OCI-LY3 (cell line): ENCODE measurements at regions not wholly inside any gene's neighbourhood (a gene's known extent, or its start where the extent isn't known, plus 50 kb on each side); places are given as distances from the start of the nearest gene placed in this dataset.

Source experiments
- H2AFZ ChIP-seq: fragments of 200-600, 300-600 bp; shearing (Covaris generic); 2 replicates; pipeline ENCODE4 v1.6.0; 2014; ENCODE audit warnings: antibody characterized with exemption, low read depth, low read length
- H3K27ac ChIP-seq: fragments of 200-600, 300-600 bp; sonication (generic); 2 replicates; pipeline ENCODE4 v1.5.1; 2014; ENCODE audit warnings: mild to moderate bottlenecking, low read length, moderate library complexity, mixed read lengths
- H3K27me3 ChIP-seq: fragments of 200-600, 300-600 bp; sonication (generic); 2 replicates; pipeline ENCODE4 v1.6.1; 2014; ENCODE audit warnings: low read depth, low read length, mixed read lengths
- H3K36me3 ChIP-seq: fragments of 200-600, 300-600 bp; sonication (generic); replicated peaks from 2 replicates; pipeline ENCODE3; 2014; ENCODE audit warnings: low read depth, low read length, mixed read lengths
- H3K4me1 ChIP-seq: fragments of 300-600, 200-600 bp; sonication (generic); 2 replicates; pipeline ENCODE4 v1.6.1; 2014; ENCODE audit warnings: low read length, mixed read lengths
- H3K4me2 ChIP-seq: fragments of 200-600, 300-600 bp; sonication (generic); 2 replicates; pipeline ENCODE4 v1.6.1; 2014; ENCODE audit warnings: low read length, mixed read lengths
- H3K4me3 ChIP-seq: fragments of 300-600, 200-600 bp; sonication (generic); 2 replicates; pipeline ENCODE4 v1.5.1; 2014; ENCODE audit warnings: antibody characterized with exemption, mild to moderate bottlenecking, low read length, moderate library complexity
- H3K79me2 ChIP-seq: fragments of 300-600, 200-600 bp; shearing (Covaris generic); 2 replicates; pipeline ENCODE4 v1.6.1; 2014; ENCODE audit warnings: mild to moderate bottlenecking, low read length, mixed read lengths
- H3K9ac ChIP-seq: fragments of 300-600, 200-600 bp; shearing (Covaris generic); 2 replicates; pipeline ENCODE4 v1.6.0; 2014; ENCODE audit warnings: mild to moderate bottlenecking, low read length, moderate library complexity
- H3K9me3 ChIP-seq: fragments of 200-600, 300-600 bp; shearing (Covaris generic); 2 replicates; pipeline ENCODE4 v1.6.1; 2014; ENCODE audit warnings: low read length, mixed read lengths; ENCODE audit not compliant: insufficient read depth
- H4K20me1 ChIP-seq: fragments of 200-600, 300-600 bp; sonication (generic); 2 replicates; pipeline ENCODE4 v1.6.1; 2016; ENCODE audit warnings: low read length, mixed read lengths; ENCODE audit not compliant: insufficient read depth
- EZH2phosphoT487 ChIP-seq: fragments of 200-600 bp; shearing (Covaris generic); IDR thresholded peaks from 2 replicates; pipeline ENCODE4 v1.6.1; 2018; ENCODE audit warnings: antibody characterized with exemption, mixed run types, low read depth
- TF ChIP-seq, protein P1 (sequence below): fragments of 200-600, 300-600 bp; sonication (generic); IDR thresholded peaks from 2 replicates; pipeline ENCODE4 v1.5.1; 2014; ENCODE audit warnings: antibody characterized with exemption, low read length, low read depth

DNA sequence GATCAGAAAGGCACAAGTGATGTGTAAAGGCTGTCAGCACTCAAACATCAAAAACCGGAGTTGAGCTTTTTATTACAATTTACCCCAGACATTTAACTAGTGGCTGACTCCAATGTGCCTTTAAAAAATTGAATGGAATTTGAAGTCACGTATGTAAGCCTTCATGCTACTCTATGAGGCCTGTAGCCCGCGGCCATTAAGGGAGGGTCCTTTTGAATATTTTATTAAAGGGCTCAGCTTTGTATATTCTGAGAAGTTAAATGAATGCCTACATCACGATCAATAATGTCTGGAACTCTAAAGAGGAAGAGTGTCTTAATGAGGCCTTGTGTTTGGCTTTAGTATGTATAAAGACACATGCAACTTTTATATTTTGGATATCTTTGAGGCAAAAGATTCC is 916.6 kb upstream of the CELF2 start:
- Histone ChIP-seq H3K4me1 (no peaks in the 10 kb centered on the region), H3K27ac (no peak overlapping the region), H3K9ac (no peak overlapping the region), H2AFZ (no peak overlapping the region), H3K4me3 (no peak overlapping the region), H3K9me3 (no peaks in the 10 kb centered on the region), H3K4me2 (no peak overlapping the region), H3K36me3 (no peaks in the 10 kb centered on the region), H3K79me2 (no peaks in the 10 kb centered on the region), H4K20me1 (no peaks in the 10 kb centered on the region), H3K27me3 (no peaks in the 10 kb centered on the region)
- TF ChIP-seq, protein P1, sequence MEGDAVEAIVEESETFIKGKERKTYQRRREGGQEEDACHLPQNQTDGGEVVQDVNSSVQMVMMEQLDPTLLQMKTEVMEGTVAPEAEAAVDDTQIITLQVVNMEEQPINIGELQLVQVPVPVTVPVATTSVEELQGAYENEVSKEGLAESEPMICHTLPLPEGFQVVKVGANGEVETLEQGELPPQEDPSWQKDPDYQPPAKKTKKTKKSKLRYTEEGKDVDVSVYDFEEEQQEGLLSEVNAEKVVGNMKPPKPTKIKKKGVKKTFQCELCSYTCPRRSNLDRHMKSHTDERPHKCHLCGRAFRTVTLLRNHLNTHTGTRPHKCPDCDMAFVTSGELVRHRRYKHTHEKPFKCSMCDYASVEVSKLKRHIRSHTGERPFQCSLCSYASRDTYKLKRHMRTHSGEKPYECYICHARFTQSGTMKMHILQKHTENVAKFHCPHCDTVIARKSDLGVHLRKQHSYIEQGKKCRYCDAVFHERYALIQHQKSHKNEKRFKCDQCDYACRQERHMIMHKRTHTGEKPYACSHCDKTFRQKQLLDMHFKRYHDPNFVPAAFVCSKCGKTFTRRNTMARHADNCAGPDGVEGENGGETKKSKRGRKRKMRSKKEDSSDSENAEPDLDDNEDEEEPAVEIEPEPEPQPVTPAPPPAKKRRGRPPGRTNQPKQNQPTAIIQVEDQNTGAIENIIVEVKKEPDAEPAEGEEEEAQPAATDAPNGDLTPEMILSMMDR: no peak
- TF ChIP-seq EZH2phosphoT487: no peak

DNA sequence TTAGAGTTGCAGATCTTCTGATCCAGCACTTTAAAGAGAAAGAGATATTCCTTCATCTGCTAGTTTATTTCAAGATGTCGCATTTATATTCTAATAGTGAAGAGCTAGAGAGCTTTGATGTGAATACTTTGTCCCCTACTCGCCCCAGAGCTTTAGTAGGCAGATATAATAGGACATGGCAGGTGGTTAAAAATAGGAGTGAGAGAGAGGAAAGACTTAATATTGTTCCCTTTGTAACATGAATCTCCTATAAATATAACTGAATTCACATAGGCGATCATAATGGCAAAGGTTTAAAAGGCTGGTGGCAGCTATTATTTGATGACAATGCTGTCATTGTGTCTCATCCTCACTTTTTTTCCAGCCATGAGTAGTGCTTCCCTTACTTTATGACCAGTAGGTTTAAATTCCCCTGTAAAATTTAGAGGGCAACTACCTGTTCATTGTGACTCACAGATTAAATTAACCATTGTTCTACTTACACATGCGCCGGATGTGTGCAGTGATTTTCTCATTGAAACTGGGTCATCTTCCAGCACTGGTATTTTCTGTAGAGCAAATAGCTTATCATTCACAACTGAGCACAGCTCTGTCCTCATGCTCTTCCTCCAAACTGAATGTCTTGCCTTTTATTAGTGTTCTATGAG is 906.7 kb upstream of the CELF2 start:
- Histone ChIP-seq H3K36me3 (no peaks in the 10 kb centered on the region), H3K4me2 (no peak overlapping the region), H3K9ac (no peak overlapping the region), H3K27me3 (no peaks in the 10 kb centered on the region), H3K79me2 (no peaks in the 10 kb centered on the region), H3K4me1 (no peaks in the 10 kb centered on the region), H3K9me3 (no peaks in the 10 kb centered on the region), H3K27ac (no peak overlapping the region), H2AFZ (no peak overlapping the region), H4K20me1 (no peaks in the 10 kb centered on the region), H3K4me3 (no peak overlapping the region)
- TF ChIP-seq, protein P1: no peak
- no peak for TF ChIP-seq EZH2phosphoT487

DNA sequence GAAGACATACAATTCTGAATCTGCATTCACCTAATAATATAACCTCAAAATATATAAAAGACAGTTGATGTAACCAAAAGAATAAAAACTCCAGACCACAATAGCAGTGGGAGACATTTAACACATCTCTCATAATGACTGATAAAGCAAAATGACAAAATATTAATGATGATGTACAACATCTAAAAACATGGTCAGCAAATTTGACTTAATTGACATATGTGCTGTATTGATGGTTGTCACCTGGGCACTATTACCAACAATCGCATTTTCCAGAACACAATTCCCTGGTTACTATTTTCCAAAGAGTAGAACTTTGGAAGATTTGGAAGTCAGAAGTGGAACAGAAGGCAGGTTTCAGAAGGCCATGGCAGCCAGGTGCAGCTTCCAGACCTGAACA is 899.5 kb upstream of the CELF2 start:
- Histone ChIP-seq H3K9ac (no peak overlapping the region), H2AFZ (no peak overlapping the region), H3K36me3 (no peaks in the 10 kb centered on the region), H3K4me2 (no peak overlapping the region), H3K4me1 (no peaks in the 10 kb centered on the region), H3K4me3 (no peak overlapping the region), H3K27ac (no peak overlapping the region), H3K79me2 (no peaks in the 10 kb centered on the region), H3K27me3 (no peaks in the 10 kb centered on the region), H4K20me1 (no peaks in the 10 kb centered on the region), H3K9me3 (no peaks in the 10 kb centered on the region)
- TF ChIP-seq, protein P1: no peak

DNA sequence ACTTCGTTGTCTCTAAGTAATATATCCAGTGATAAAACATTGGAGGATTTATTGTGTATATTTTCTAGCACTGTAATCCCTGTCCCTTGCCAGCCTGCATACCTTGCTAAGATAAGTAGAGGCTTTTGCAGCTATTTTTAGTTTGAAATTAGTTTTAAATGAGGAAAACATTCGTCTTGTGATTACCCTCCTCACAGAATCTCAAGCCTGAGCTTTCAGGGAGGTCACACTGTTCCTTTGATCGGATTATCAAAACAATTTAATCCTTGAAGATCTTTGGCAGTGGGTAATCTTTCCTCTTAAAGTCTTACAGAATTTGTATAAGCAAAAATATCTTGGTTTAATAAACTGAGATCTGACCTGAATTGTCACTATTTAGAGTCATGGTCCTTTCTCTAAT is 897.0 kb upstream of the CELF2 start:
- no peak for TF ChIP-seq EZH2phosphoT487
- TF ChIP-seq, protein P1: no peak
- H2AFZ ChIP-seq: no peak overlapping the region
- H3K9ac ChIP-seq: no peak overlapping the region
- H3K4me2 ChIP-seq: no peak overlapping the region
- no peak overlapping the region for H3K27ac ChIP-seq
- H3K4me3 ChIP-seq: no peak overlapping the region
- no peaks in the 10 kb centered on the region for H3K9me3 ChIP-seq
- H3K4me1 ChIP-seq: no peaks in the 10 kb centered on the region
- H3K79me2 ChIP-seq: no peaks in the 10 kb centered on the region
- H4K20me1 ChIP-seq: no peaks in the 10 kb centered on the region
- H3K27me3 ChIP-seq: no peaks in the 10 kb centered on the region
- H3K36me3 ChIP-seq: no peaks in the 10 kb centered on the region
